ENCODE measurements at regions not wholly inside any gene's neighbourhood (a gene's known extent, or its start where the extent isn't known, plus 50 kb on each side); places are given as distances from the start of the nearest gene placed in this dataset.

GRCh38 chr7:22945584-22945983 is 68.3 kb downstream of the HYCC1 start:
- H3K9me3 ChIP-seq (ENCODE audit: insufficient read depth, low read length), result no peaks in the 10 kb centered on the region
- DNase-seq (ENCODE audit: low read depth, low spot score), result no peak
- no peaks in the 10 kb centered on the region for H3K27me3 ChIP-seq (ENCODE audit: insufficient read depth, insufficient read length)
- H3K9ac ChIP-seq (ENCODE audit: insufficient read length, low read depth), result no peak overlapping the region
- peaks cover 23% of the 10 kb centered on the region for H3K36me3 ChIP-seq (ENCODE audit: insufficient read depth, insufficient read length, low read length)
- no peak overlapping the region for H3K4me3 ChIP-seq (ENCODE audit: insufficient read length, low read depth)
- TF ChIP-seq SUZ12 (IDR thresholded peaks at IDR 0.05; ENCODE audit: extremely low read depth, insufficient read depth, insufficient read length) (no peak), YY1 (IDR thresholded peaks at IDR 0.05; ENCODE audit: insufficient read depth, insufficient read length) (no peak), ZNF274 (IDR thresholded peaks at IDR 0.05; ENCODE audit: low read depth, low read length) (no peak)
- H3K4me1 ChIP-seq (ENCODE audit: insufficient read depth, insufficient read length), result no peaks in the 10 kb centered on the region

- TF ChIP-seq SUZ12 (IDR thresholded peaks at IDR 0.05; ENCODE audit: extremely low read depth, insufficient read depth, insufficient read length) (no peak), YY1 (IDR thresholded peaks at IDR 0.05; ENCODE audit: insufficient read depth, insufficient read length) (no peak), ZNF274 (IDR thresholded peaks at IDR 0.05; ENCODE audit: low read depth, low read length) (no peak)
- Histone ChIP-seq H3K4me1 (ENCODE audit: insufficient read depth, insufficient read length) (no peaks in the 10 kb centered on the region), H3K9ac (ENCODE audit: insufficient read length, low read depth) (no peak overlapping the region), H3K9me3 (ENCODE audit: insufficient read depth, low read length) (no peaks in the 10 kb centered on the region), H3K4me3 (ENCODE audit: insufficient read length, low read depth) (no peak overlapping the region), H3K27me3 (ENCODE audit: insufficient read depth, insufficient read length) (no peaks in the 10 kb centered on the region), H3K36me3 (ENCODE audit: insufficient read depth, insufficient read length, low read length) (peaks cover 25% of the 10 kb centered on the region)
- DNase-seq (ENCODE audit: low read depth, low spot score), result no peak
These were observed 69.4 kb downstream of the HYCC1 start for GRCh38 chr7:22944510-22944909.

- Histone ChIP-seq H3K4me1 (ENCODE audit: insufficient read depth, insufficient read length) (no peaks in the 10 kb centered on the region), H3K9ac (ENCODE audit: insufficient read length, low read depth) (no peak overlapping the region), H3K27me3 (ENCODE audit: insufficient read depth, insufficient read length) (no peaks in the 10 kb centered on the region), H3K4me3 (ENCODE audit: insufficient read length, low read depth) (no peak overlapping the region), H3K36me3 (ENCODE audit: insufficient read depth, insufficient read length, low read length) (peaks cover 25% of the 10 kb centered on the region), H3K9me3 (ENCODE audit: insufficient read depth, low read length) (no peaks in the 10 kb centered on the region)
- no peak for TF ChIP-seq ZNF274 (IDR thresholded peaks at IDR 0.05; ENCODE audit: low read depth, low read length)
- TF ChIP-seq YY1 (IDR thresholded peaks at IDR 0.05; ENCODE audit: insufficient read depth, insufficient read length), result no peak
- no peak for TF ChIP-seq SUZ12 (IDR thresholded peaks at IDR 0.05; ENCODE audit: extremely low read depth, insufficient read depth, insufficient read length)
- no peak for DNase-seq (ENCODE audit: low read depth, low spot score)
These were observed 69.9 kb downstream of the HYCC1 start for GRCh38 chr7:22944022-22944421.

GRCh38 chr7:22942191-22942590 is 71.7 kb downstream of the HYCC1 start:
- TF ChIP-seq ZNF274 (IDR thresholded peaks at IDR 0.05; ENCODE audit: low read depth, low read length) (no peak), YY1 (IDR thresholded peaks at IDR 0.05; ENCODE audit: insufficient read depth, insufficient read length) (no peak), SUZ12 (IDR thresholded peaks at IDR 0.05; ENCODE audit: extremely low read depth, insufficient read depth, insufficient read length) (no peak)
- Histone ChIP-seq H3K27me3 (ENCODE audit: insufficient read depth, insufficient read length) (no peaks in the 10 kb centered on the region), H3K4me1 (ENCODE audit: insufficient read depth, insufficient read length) (no peaks in the 10 kb centered on the region), H3K9me3 (ENCODE audit: insufficient read depth, low read length) (no peaks in the 10 kb centered on the region), H3K36me3 (ENCODE audit: insufficient read depth, insufficient read length, low read length) (peaks cover 25% of the 10 kb centered on the region), H3K9ac (ENCODE audit: insufficient read length, low read depth) (no peak overlapping the region), H3K4me3 (ENCODE audit: insufficient read length, low read depth) (no peak overlapping the region)
- DNase-seq (ENCODE audit: low read depth, low spot score), result peak; percentile 44

GRCh38 chr7:22939842-22940241 is 74.1 kb downstream of the HYCC1 start:
- DNase-seq (ENCODE audit: low read depth, low spot score), result no peak
- Histone ChIP-seq H3K27me3 (ENCODE audit: insufficient read depth, insufficient read length) (no peaks in the 10 kb centered on the region), H3K9me3 (ENCODE audit: insufficient read depth, low read length) (no peaks in the 10 kb centered on the region), H3K36me3 (ENCODE audit: insufficient read depth, insufficient read length, low read length) (peaks cover 13% of the 10 kb centered on the region), H3K9ac (ENCODE audit: insufficient read length, low read depth) (no peak overlapping the region), H3K4me1 (ENCODE audit: insufficient read depth, insufficient read length) (no peaks in the 10 kb centered on the region), H3K4me3 (ENCODE audit: insufficient read length, low read depth) (no peak overlapping the region)
- no peak for TF ChIP-seq YY1 (IDR thresholded peaks at IDR 0.05; ENCODE audit: insufficient read depth, insufficient read length)
- TF ChIP-seq ZNF274 (IDR thresholded peaks at IDR 0.05; ENCODE audit: low read depth, low read length), result no peak
- no peak for TF ChIP-seq SUZ12 (IDR thresholded peaks at IDR 0.05; ENCODE audit: extremely low read depth, insufficient read depth, insufficient read length)

GRCh38 chr7:22937946-22938345 is 76.0 kb downstream of the HYCC1 start:
- no peaks in the 10 kb centered on the region for H3K4me1 ChIP-seq (ENCODE audit: insufficient read depth, insufficient read length)
- DNase-seq (ENCODE audit: low read depth, low spot score), result no peak
- H3K27me3 ChIP-seq (ENCODE audit: insufficient read depth, insufficient read length), result no peaks in the 10 kb centered on the region
- H3K9me3 ChIP-seq (ENCODE audit: insufficient read depth, low read length), result no peaks in the 10 kb centered on the region
- no peak overlapping the region for H3K4me3 ChIP-seq (ENCODE audit: insufficient read length, low read depth)
- H3K9ac ChIP-seq (ENCODE audit: insufficient read length, low read depth), result no peak overlapping the region
- H3K36me3 ChIP-seq (ENCODE audit: insufficient read depth, insufficient read length, low read length), result peaks cover 9% of the 10 kb centered on the region
- TF ChIP-seq ZNF274 (IDR thresholded peaks at IDR 0.05; ENCODE audit: low read depth, low read length) (no peak), SUZ12 (IDR thresholded peaks at IDR 0.05; ENCODE audit: extremely low read depth, insufficient read depth, insufficient read length) (no peak), YY1 (IDR thresholded peaks at IDR 0.05; ENCODE audit: insufficient read depth, insufficient read length) (no peak)

GRCh38 chr7:22936246-22936645 is 77.7 kb downstream of the HYCC1 start:
- Histone ChIP-seq H3K36me3 (ENCODE audit: insufficient read depth, insufficient read length, low read length) (peaks cover 9% of the 10 kb centered on the region), H3K9ac (ENCODE audit: insufficient read length, low read depth) (no peak overlapping the region)
- no peak for DNase-seq (ENCODE audit: low read depth, low spot score)

More at GRCh38 chr7:22936246-22936645, 77.7 kb downstream of the HYCC1 start:
- Histone ChIP-seq H3K27me3 (ENCODE audit: insufficient read depth, insufficient read length) (no peaks in the 10 kb centered on the region), H3K4me1 (ENCODE audit: insufficient read depth, insufficient read length) (no peaks in the 10 kb centered on the region), H3K4me3 (ENCODE audit: insufficient read length, low read depth) (no peak overlapping the region), H3K9me3 (ENCODE audit: insufficient read depth, low read length) (no peaks in the 10 kb centered on the region; the same call in 1 of the 2 replicates)
- TF ChIP-seq SUZ12 (IDR thresholded peaks at IDR 0.05; ENCODE audit: extremely low read depth, insufficient read depth, insufficient read length) (no peak), ZNF274 (IDR thresholded peaks at IDR 0.05; ENCODE audit: low read depth, low read length) (no peak), YY1 (IDR thresholded peaks at IDR 0.05; ENCODE audit: insufficient read depth, insufficient read length) (no peak)
